CD4-positive, alpha-beta T cell treated with Interleukin-12 subunit alpha and Interleukin-12 subunit beta, for 1 hour (primary cell): ENCODE measurements at regions not wholly inside any gene's neighbourhood (a gene's known extent, or its start where the extent isn't known, plus 50 kb on each side); places are given as distances from the start of the nearest gene placed in this dataset.
"Not testable (repeated sequence)": the region's sequence is repeated elsewhere in the genome, so short reads cannot be mapped to it uniquely, and the experiment has no call there.

Experiments used
- DNase-seq: peaks from one replicate; pipeline ENCODE4 v3.0.0-alpha.2; 2020

GRCh38 chrX:130467936-130468335 lies 66.1 kb downstream of the RBMX2 start:
- no peak for DNase-seq

- no peak for DNase-seq
These were observed 66.7 kb downstream of the RBMX2 start for GRCh38 chrX:130468395-130468923.

GRCh38 chrX:130482871-130483270 lies 81.1 kb downstream of the RBMX2 start:
- no peak for DNase-seq

GRCh38 chrX:130485870-130486269 lies 84.1 kb downstream of the RBMX2 start:
- DNase-seq: no peak

- DNase-seq: not testable (repeated sequence)
These were observed 93.7 kb downstream of the RBMX2 start for GRCh38 chrX:130495502-130495901.

- no peak for DNase-seq
These were observed 95.7 kb downstream of the RBMX2 start for GRCh38 chrX:130497531-130497930.

- DNase-seq: no peak
These were observed 97.0 kb downstream of the RBMX2 start for GRCh38 chrX:130498653-130499274.

- DNase-seq: no peak
These were observed 100.3 kb downstream of the RBMX2 start for GRCh38 chrX:130502016-130502570.

GRCh38 chrX:130504019-130504418 lies 102.2 kb downstream of the RBMX2 start:
- no peak for DNase-seq

- no peak for DNase-seq
These were observed 105.2 kb downstream of the RBMX2 start for GRCh38 chrX:130507015-130507414.

- DNase-seq: not testable (repeated sequence)
These were observed 110.7 kb downstream of the RBMX2 start for GRCh38 chrX:130512534-130512933.

- no peak for DNase-seq
These were observed 114.3 kb downstream of the RBMX2 start for GRCh38 chrX:130516123-130516522.

- no peak for DNase-seq
These were observed 121.9 kb downstream of the RBMX2 start for GRCh38 chrX:130523460-130524394.

- no peak for DNase-seq
These were observed 122.8 kb downstream of the RBMX2 start for GRCh38 chrX:130524476-130525194.

GRCh38 chrX:130529531-130529930 lies 127.7 kb downstream of the RBMX2 start:
- DNase-seq: no peak

GRCh38 chrX:130531066-130531465 lies 129.3 kb downstream of the RBMX2 start:
- DNase-seq: no peak

- peak; percentile 18 for DNase-seq
These were observed 138.0 kb downstream of the RBMX2 start for GRCh38 chrX:130539721-130540321.

GRCh38 chrX:130543603-130544325 lies 142.0 kb downstream of the RBMX2 start:
- DNase-seq: no peak

GRCh38 chrX:130545796-130546195 lies 144.0 kb downstream of the RBMX2 start:
- no peak for DNase-seq

GRCh38 chrX:130549382-130549781 lies 147.6 kb downstream of the RBMX2 start:
- DNase-seq: not testable (repeated sequence)

- no peak for DNase-seq
These were observed 148.6 kb downstream of the RBMX2 start for GRCh38 chrX:130550351-130550750.
